ENCODE measurements at regions not wholly inside any gene's neighbourhood (a gene's known extent, or its start where the extent isn't known, plus 50 kb on each side); places are given as distances from the start of the nearest gene placed in this dataset.

DNA sequence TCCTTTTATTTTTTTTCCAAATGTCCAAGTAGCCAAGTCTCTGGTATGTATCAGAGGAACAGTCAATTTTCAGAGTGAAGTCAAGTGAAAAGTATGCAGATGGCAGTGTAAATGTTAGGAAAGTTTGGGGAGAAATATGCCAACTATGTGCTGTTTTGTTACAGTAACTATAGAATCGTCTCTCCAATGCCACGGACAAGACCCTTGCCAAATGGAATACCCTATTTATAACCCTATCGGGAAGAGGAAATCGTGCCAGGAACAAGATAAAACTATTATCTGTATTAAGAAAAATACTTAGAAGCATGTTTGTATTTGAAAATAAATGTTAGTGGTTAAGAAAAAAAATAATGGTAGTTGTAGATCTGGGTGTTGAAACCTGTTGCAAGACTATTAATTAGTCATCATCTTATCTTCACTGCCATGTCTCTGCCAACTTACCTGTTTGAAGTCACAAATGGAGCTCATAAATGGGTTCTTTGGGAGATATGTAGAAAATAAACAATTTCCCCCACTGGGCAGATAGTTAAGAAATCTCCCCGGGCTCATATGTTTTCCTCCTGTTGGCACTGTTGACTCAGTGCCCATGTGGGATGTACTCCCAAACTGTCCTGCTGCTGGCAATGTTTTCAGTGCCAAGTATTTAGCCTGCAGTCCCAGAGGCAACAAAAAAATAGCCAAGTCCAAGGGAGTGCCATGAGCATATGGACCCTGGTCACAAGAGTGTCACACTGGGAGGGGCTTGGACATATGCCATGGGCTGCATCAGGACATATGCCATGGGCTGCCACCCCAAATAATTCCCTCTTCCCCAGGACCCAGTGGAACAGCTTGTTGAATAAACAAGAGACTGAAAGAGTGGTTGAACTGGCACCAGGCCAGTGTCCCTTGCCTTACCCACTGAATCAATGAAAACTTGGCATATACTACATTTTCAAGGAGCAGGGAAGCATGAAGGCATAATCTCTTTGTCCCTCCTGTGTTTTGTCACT, 366.9 kb downstream of the OSR1 start:
- no peaks in the 10 kb centered on the region for H3K9me3 ChIP-seq (ENCODE audit: insufficient read depth, low read length, severe bottlenecking)
- H3K27ac ChIP-seq (ENCODE audit: low read length) = no peak overlapping the region
- DNase-seq = no peak
- H3K27me3 ChIP-seq (ENCODE audit: insufficient read depth, low read length, poor library complexity) = no peaks in the 10 kb centered on the region
- H3K4me1 ChIP-seq (ENCODE audit: insufficient read depth, low read length) = no peaks in the 10 kb centered on the region
- H4K20me1 ChIP-seq (ENCODE audit: insufficient read depth, low read length) = no peaks in the 10 kb centered on the region
- ATAC-seq (ENCODE audit: insufficient read depth, low read depth) = no peak
- H3K9ac ChIP-seq (ENCODE audit: low read depth, low read length) = no peak overlapping the region
- TF ChIP-seq, protein P1, sequence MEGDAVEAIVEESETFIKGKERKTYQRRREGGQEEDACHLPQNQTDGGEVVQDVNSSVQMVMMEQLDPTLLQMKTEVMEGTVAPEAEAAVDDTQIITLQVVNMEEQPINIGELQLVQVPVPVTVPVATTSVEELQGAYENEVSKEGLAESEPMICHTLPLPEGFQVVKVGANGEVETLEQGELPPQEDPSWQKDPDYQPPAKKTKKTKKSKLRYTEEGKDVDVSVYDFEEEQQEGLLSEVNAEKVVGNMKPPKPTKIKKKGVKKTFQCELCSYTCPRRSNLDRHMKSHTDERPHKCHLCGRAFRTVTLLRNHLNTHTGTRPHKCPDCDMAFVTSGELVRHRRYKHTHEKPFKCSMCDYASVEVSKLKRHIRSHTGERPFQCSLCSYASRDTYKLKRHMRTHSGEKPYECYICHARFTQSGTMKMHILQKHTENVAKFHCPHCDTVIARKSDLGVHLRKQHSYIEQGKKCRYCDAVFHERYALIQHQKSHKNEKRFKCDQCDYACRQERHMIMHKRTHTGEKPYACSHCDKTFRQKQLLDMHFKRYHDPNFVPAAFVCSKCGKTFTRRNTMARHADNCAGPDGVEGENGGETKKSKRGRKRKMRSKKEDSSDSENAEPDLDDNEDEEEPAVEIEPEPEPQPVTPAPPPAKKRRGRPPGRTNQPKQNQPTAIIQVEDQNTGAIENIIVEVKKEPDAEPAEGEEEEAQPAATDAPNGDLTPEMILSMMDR (IDR thresholded peaks at IDR 0.05; ENCODE audit: borderline replicate concordance, extremely low read depth, low read length, poor library complexity, severe bottlenecking) = no peak
- TF ChIP-seq EZH2 (IDR thresholded peaks at IDR 0.05; ENCODE audit: borderline replicate concordance, low read depth, low read length, severe bottlenecking) = no peak
- H3K79me2 ChIP-seq (ENCODE audit: insufficient read depth, low read length) = no peaks in the 10 kb centered on the region
- H2AFZ ChIP-seq (ENCODE audit: low read depth, low read length) = no peak overlapping the region
- H3K4me2 ChIP-seq (ENCODE audit: insufficient read depth, low read length) = no peak overlapping the region
- H3K36me3 ChIP-seq (ENCODE audit: insufficient read depth, low read length) = no peaks in the 10 kb centered on the region
- H3K4me3 ChIP-seq (ENCODE audit: low read depth in 1 of 2, low read length in 2 of 2) = no peak overlapping the region

DNA sequence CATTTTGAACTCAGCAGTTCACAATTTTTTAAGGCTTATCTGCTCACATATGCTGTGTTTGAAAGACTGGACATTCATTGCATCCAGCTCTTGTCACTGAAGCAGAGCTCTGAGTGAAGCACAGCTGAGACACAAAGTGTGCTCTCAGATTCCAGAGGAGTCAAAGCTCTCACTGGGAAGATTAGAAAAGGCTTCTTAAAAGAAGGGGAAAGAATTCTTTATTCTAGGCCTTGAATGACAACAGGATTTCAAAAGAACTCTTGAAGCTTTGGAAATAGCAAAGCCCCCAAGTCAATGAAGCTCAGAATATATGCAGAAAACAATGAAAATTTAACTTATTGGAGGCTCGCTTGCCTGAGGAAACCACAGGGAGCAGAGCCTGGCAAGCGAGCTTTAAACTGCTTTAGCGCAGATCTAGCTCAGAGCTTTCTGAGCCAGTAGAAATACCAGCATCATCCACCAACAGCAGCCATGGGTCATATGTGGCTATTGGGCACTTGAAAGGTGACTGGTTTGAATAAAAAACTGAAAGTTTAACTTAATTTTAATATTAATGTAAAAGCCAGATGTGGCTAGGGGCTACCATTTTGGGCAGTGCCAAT, 369.7 kb downstream of the OSR1 start:
- no peak for ATAC-seq (ENCODE audit: insufficient read depth, low read depth)
- H3K27ac ChIP-seq (ENCODE audit: low read length) = no peak overlapping the region
- no peak for DNase-seq
- H3K9ac ChIP-seq (ENCODE audit: low read depth, low read length) = no peak overlapping the region
- H3K79me2 ChIP-seq (ENCODE audit: insufficient read depth, low read length) = no peaks in the 10 kb centered on the region
- H3K9me3 ChIP-seq (ENCODE audit: insufficient read depth, low read length, severe bottlenecking) = no peaks in the 10 kb centered on the region
- no peak overlapping the region for H3K4me3 ChIP-seq (ENCODE audit: low read depth in 1 of 2, low read length in 2 of 2)
- no peaks in the 10 kb centered on the region for H4K20me1 ChIP-seq (ENCODE audit: insufficient read depth, low read length)
- H2AFZ ChIP-seq (ENCODE audit: low read depth, low read length) = no peak overlapping the region
- TF ChIP-seq EZH2 (IDR thresholded peaks at IDR 0.05; ENCODE audit: borderline replicate concordance, low read depth, low read length, severe bottlenecking) = no peak
- TF ChIP-seq, protein P1 (IDR thresholded peaks at IDR 0.05; ENCODE audit: borderline replicate concordance, extremely low read depth, low read length, poor library complexity, severe bottlenecking) = no peak
- no peaks in the 10 kb centered on the region for H3K4me1 ChIP-seq (ENCODE audit: insufficient read depth, low read length)
- H3K27me3 ChIP-seq (ENCODE audit: insufficient read depth, low read length, poor library complexity) = no peaks in the 10 kb centered on the region
- no peaks in the 10 kb centered on the region for H3K36me3 ChIP-seq (ENCODE audit: insufficient read depth, low read length)
- H3K4me2 ChIP-seq (ENCODE audit: insufficient read depth, low read length) = no peak overlapping the region

GRCh38 chr2:18987592-18988073, 370.8 kb downstream of the OSR1 start:
- no peaks in the 10 kb centered on the region for H3K27me3 ChIP-seq (ENCODE audit: insufficient read depth, low read length, poor library complexity)
- TF ChIP-seq, protein P1 (IDR thresholded peaks at IDR 0.05; ENCODE audit: borderline replicate concordance, extremely low read depth, low read length, poor library complexity, severe bottlenecking) = no peak
- TF ChIP-seq EZH2 (IDR thresholded peaks at IDR 0.05; ENCODE audit: borderline replicate concordance, low read depth, low read length, severe bottlenecking) = no peak
- ATAC-seq (ENCODE audit: insufficient read depth, low read depth) = no peak
- no peak overlapping the region for H3K4me2 ChIP-seq (ENCODE audit: insufficient read depth, low read length)
- no peaks in the 10 kb centered on the region for H3K79me2 ChIP-seq (ENCODE audit: insufficient read depth, low read length)
- no peaks in the 10 kb centered on the region for H3K9me3 ChIP-seq (ENCODE audit: insufficient read depth, low read length, severe bottlenecking)
- H3K27ac ChIP-seq (ENCODE audit: low read length) = no peak overlapping the region
- H3K4me3 ChIP-seq (ENCODE audit: low read depth in 1 of 2, low read length in 2 of 2) = no peak overlapping the region
- H3K4me1 ChIP-seq (ENCODE audit: insufficient read depth, low read length) = no peaks in the 10 kb centered on the region
- no peak for DNase-seq
- H3K9ac ChIP-seq (ENCODE audit: low read depth, low read length) = no peak overlapping the region
- H3K36me3 ChIP-seq (ENCODE audit: insufficient read depth, low read length) = no peaks in the 10 kb centered on the region
- H4K20me1 ChIP-seq (ENCODE audit: insufficient read depth, low read length) = no peaks in the 10 kb centered on the region
- no peak overlapping the region for H2AFZ ChIP-seq (ENCODE audit: low read depth, low read length)
